IMR-90 (cell line): ENCODE measurements at regions not wholly inside any gene's neighbourhood (a gene's known extent, or its start where the extent isn't known, plus 50 kb on each side); places are given as distances from the start of the nearest gene placed in this dataset.

Experiments
- ATAC-seq: fragments of 200-7000 bp; cut with Tn5 transposase; 2 replicates; pipeline ENCODE4 v1.9.1; 2020; ENCODE audit warnings: low read depth, mild to moderate bottlenecking, moderate library complexity
- BruUV-seq: library from RNA; stranded (reverse); fragments of 400-500 nt; replicated peaks from 2 replicates; lab custom pipeline; 2021; lab: Mats Ljungman, UMichigan
- CTCF ChIA-PET: fragments of 300-600 bp; formaldehyde crosslinking; extraction: SDS; loops from one replicate; lab custom pipeline; 2021; ENCODE audit warnings: antibody characterized with exemption; lab: Yijun Ruan, JAX
- POLR2A ChIA-PET: fragments of 300-600 bp; sonication (Branson Sonifier 250); formaldehyde crosslinking; loops from one replicate; lab custom pipeline; 2022; ENCODE audit warnings: antibody characterized with exemption; ENCODE audit not compliant: unreplicated experiment; lab: Charles Lee
- DNase-seq: peaks from one replicate; pipeline ENCODE4 v3.0.0; 2013
- H2AFZ ChIP-seq: replicated peaks from 2 replicates; pipeline ENCODE3; 2013; ENCODE audit warnings: low read length, mild to moderate bottlenecking; ENCODE audit not compliant: poor library complexity
- H2AK5ac ChIP-seq: 2 replicates; pipeline ENCODE4 v1.6.1; 2013; ENCODE audit warnings: low read depth, low read length, inconsistent platforms
- H2AK9ac ChIP-seq: replicated peaks from 2 replicates; pipeline ENCODE3; 2013; ENCODE audit warnings: mild to moderate bottlenecking, low read depth, low read length, moderate library complexity; ENCODE audit not compliant: poor library complexity
- H2BK120ac ChIP-seq: 2 replicates; pipeline ENCODE4 v1.6.1; 2013; ENCODE audit warnings: low read depth, low read length, inconsistent platforms
- H2BK15ac ChIP-seq: 3 replicates; pipeline ENCODE4 v1.6.1; 2013; ENCODE audit warnings: low read depth, low read length, inconsistent platforms
- H2BK20ac ChIP-seq: 2 replicates; pipeline ENCODE4 v1.6.1; 2013; ENCODE audit warnings: low read depth, mild to moderate bottlenecking, inconsistent platforms, low read length, moderate library complexity
- H2BK5ac ChIP-seq: 2 replicates; pipeline ENCODE4 v1.6.1; 2013; ENCODE audit warnings: mild to moderate bottlenecking, low read depth, low read length, inconsistent platforms; ENCODE audit not compliant: poor library complexity, severe bottlenecking
- H3K14ac ChIP-seq: replicated peaks from 2 replicates; pipeline ENCODE4 v1.6.1; 2013; ENCODE audit warnings: low read depth, low read length, inconsistent platforms
- H3K18ac ChIP-seq: 2 replicates; pipeline ENCODE4 v1.6.1; 2013; ENCODE audit warnings: low read depth, low read length, control low read depth
- H3K23ac ChIP-seq: 2 replicates; pipeline ENCODE4 v1.6.1; 2013; ENCODE audit warnings: low read depth, low read length, inconsistent platforms
- H3K27ac ChIP-seq: 2 replicates; pipeline ENCODE4 v1.5.1; 2013; ENCODE audit warnings: mild to moderate bottlenecking, control low read depth, low read length; ENCODE audit not compliant: insufficient read depth
- H3K27me3 ChIP-seq: 2 replicates; pipeline ENCODE4 v1.6.1; 2013; ENCODE audit warnings: low read length; ENCODE audit not compliant: control insufficient read depth, insufficient read depth
- H3K36me3 ChIP-seq: 2 replicates; pipeline ENCODE4 v1.6.1; 2013; ENCODE audit warnings: low read length, mixed read lengths; ENCODE audit not compliant: control insufficient read depth, insufficient read depth
- H3K4ac ChIP-seq: 2 replicates; pipeline ENCODE4 v1.6.1; 2013; ENCODE audit warnings: low read depth, low read length, inconsistent platforms
- H3K4me1 ChIP-seq: 2 replicates; pipeline ENCODE4 v1.6.1; 2013; ENCODE audit warnings: low read length, mixed read lengths; ENCODE audit not compliant: control insufficient read depth, insufficient read depth
- H3K4me2 ChIP-seq: 2 replicates; pipeline ENCODE4 v1.6.1; 2013; ENCODE audit warnings: low read depth, mild to moderate bottlenecking, control low read depth, low read length, moderate library complexity
- H3K4me3 ChIP-seq: 2 replicates; pipeline ENCODE4 v1.5.1; 2013; ENCODE audit warnings: low read depth, mild to moderate bottlenecking, control low read depth, low read length, moderate library complexity; ENCODE audit not compliant: insufficient read depth
- H3K56ac ChIP-seq: 2 replicates; pipeline ENCODE4 v1.6.1; 2013; ENCODE audit warnings: low read length, inconsistent platforms; ENCODE audit not compliant: insufficient read depth; ENCODE audit errors: extremely low read depth
- H3K79me1 ChIP-seq, 2 experiments: 2 replicates each; pipeline ENCODE4 v1.6.1; 2013; ENCODE audit warnings: low read length in 2 of 2, inconsistent platforms in 1 of 2, low read depth in 1 of 2
- H3K9ac ChIP-seq: 2 replicates; pipeline ENCODE4 v1.6.1; 2013; ENCODE audit warnings: low read depth, low read length, control low read depth
- H3K9me1 ChIP-seq: 2 replicates; pipeline ENCODE4 v1.6.1; 2013; ENCODE audit warnings: low read length, inconsistent platforms; ENCODE audit not compliant: insufficient read depth
- H3K9me3 ChIP-seq: 2 replicates; pipeline ENCODE4 v1.6.1; 2013; ENCODE audit warnings: low read length; ENCODE audit not compliant: control insufficient read depth, insufficient read depth
- H4K20me1 ChIP-seq: 2 replicates; pipeline ENCODE4 v1.6.1; 2013; ENCODE audit warnings: low read length, inconsistent platforms; ENCODE audit not compliant: insufficient read depth
- H4K5ac ChIP-seq: 2 replicates; pipeline ENCODE4 v1.6.1; 2013; ENCODE audit warnings: mild to moderate bottlenecking, low read depth, low read length, control low read depth
- H4K8ac ChIP-seq, 2 experiments: 2 replicates each; pipeline ENCODE4 v1.6.1; 2013; ENCODE audit warnings: low read depth in 2 of 2, low read length in 2 of 2, control low read depth in 1 of 2, inconsistent platforms in 1 of 2
- H4K91ac ChIP-seq: 2 replicates; pipeline ENCODE4 v1.6.1; 2013; ENCODE audit warnings: low read depth, low read length, inconsistent platforms; ENCODE audit not compliant: insufficient read depth
- BHLHE40 ChIP-seq: fragments of 150-350 bp; IDR thresholded peaks from 2 replicates; pipeline ENCODE4 v1.6.1; 2016; ENCODE audit warnings: mild to moderate bottlenecking, low read depth, low read length
- CEBPB ChIP-seq: IDR thresholded peaks from 2 replicates; pipeline ENCODE4 v1.6.1; 2012; ENCODE audit warnings: low read depth, low read length, improper control_type of control experiment
- CHD1 ChIP-seq: IDR thresholded peaks from 2 replicates; pipeline ENCODE4 v1.6.1; 2012; ENCODE audit warnings: low read depth, low read length, improper control_type of control experiment
- CTCF ChIP-seq: conservative IDR thresholded peaks from 2 replicates; pipeline ENCODE4 v1.5.1; 2012; ENCODE audit warnings: mild to moderate bottlenecking, low read depth, low read length, improper control_type of control experiment
- FOS ChIP-seq: fragments of 150-350 bp; IDR thresholded peaks from 2 replicates; pipeline ENCODE4 v1.6.1; 2016; ENCODE audit warnings: low read depth, low read length
- MAFK ChIP-seq: IDR thresholded peaks from 2 replicates; pipeline ENCODE4 v1.6.1; 2012; ENCODE audit warnings: low read depth, low read length, improper control_type of control experiment
- MAZ ChIP-seq: IDR thresholded peaks from 2 replicates; pipeline ENCODE4 v1.6.1; 2012; ENCODE audit warnings: low read depth, mild to moderate bottlenecking, low read length, improper control_type of control experiment, moderate library complexity, borderline replicate concordance
- MXI1 ChIP-seq: IDR thresholded peaks from 2 replicates; pipeline ENCODE4 v1.6.1; 2012; ENCODE audit warnings: low read depth, mild to moderate bottlenecking, low read length, moderate library complexity, borderline replicate concordance
- POLR2A ChIP-seq: IDR thresholded peaks from 2 replicates; pipeline ENCODE4 v1.6.1; 2012; ENCODE audit warnings: mild to moderate bottlenecking, low read depth, low read length
- RAD21 ChIP-seq: IDR thresholded peaks from 2 replicates; pipeline ENCODE4 v1.6.1; 2012; ENCODE audit warnings: low read length, improper control_type of control experiment
- RCOR1 ChIP-seq: IDR thresholded peaks from 2 replicates; pipeline ENCODE4 v1.6.1; 2012; ENCODE audit warnings: mild to moderate bottlenecking, low read length, improper control_type of control experiment; ENCODE audit not compliant: insufficient replicate concordance
- RFX5 ChIP-seq: IDR thresholded peaks from 2 replicates; pipeline ENCODE4 v1.8.0; 2012; ENCODE audit warnings: low read depth, mild to moderate bottlenecking, low read length, moderate library complexity
- SMC3 ChIP-seq: fragments of 150-350 bp; IDR thresholded peaks from 2 replicates; pipeline ENCODE4 v1.6.1; 2016; ENCODE audit warnings: low read depth, mild to moderate bottlenecking, antibody characterized with exemption, low read length, moderate library complexity
- USF2 ChIP-seq: fragments of 150-350 bp; IDR thresholded peaks from 2 replicates; pipeline ENCODE4 v1.6.1; 2017; ENCODE audit warnings: mild to moderate bottlenecking, antibody characterized with exemption, low read length, low read depth
- WGBS, 2 experiments: methylation state at CpG; one replicate each; pipeline versions ENCODE4 v1.1.5 to v1.1.7; 2013; ENCODE audit warnings: missing lambda C conversion rate in 2 of 2; ENCODE audit not compliant: insufficient read length in 1 of 2; ENCODE audit errors: extremely low coverage in 2 of 2; 5-methylcytosine and 5-hydroxymethylcytosine counted together
- dilution Hi-C: fragments of 300-500 bp; cut with HindIII; formaldehyde crosslinking; loops from one replicate; pipeline ENCODE4 v1.14.3; 2018; ENCODE audit warnings: low sequenced_read_pairs; ENCODE audit not compliant: unreplicated experiment
- in situ Hi-C: fragments of 300-500 bp; cut with MboI; formaldehyde crosslinking; loops from 3 replicates; pipeline ENCODE4 v1.14.3; 2019; ENCODE audit warnings: low sequenced_read_pairs, inconsistent platforms, mixed read lengths
- intact Hi-C: fragments of 100-400 bp; cut with micrococcal nuclease; formaldehyde crosslinking; loops from 2 replicates; pipeline ENCODE4 v1.10.0; 2022

- Histone ChIP-seq H4K91ac (no peak overlapping the region), H3K27ac (no peak overlapping the region), H3K36me3 (no peaks in the 10 kb centered on the region), H3K4me1 (no peaks in the 10 kb centered on the region), H2AK5ac (no peak overlapping the region), H4K20me1 (no peaks in the 10 kb centered on the region), H3K18ac (no peak overlapping the region), H3K4ac (no peak overlapping the region), H2BK20ac (no peak overlapping the region), H4K5ac (no peak overlapping the region), H3K14ac (no peak overlapping the region), H2BK120ac (no peak overlapping the region), H3K56ac (no peak overlapping the region), H3K23ac (no peak overlapping the region), H2BK5ac (no peak overlapping the region), H3K4me3 (no peak overlapping the region), H3K79me1 (no peaks in the 10 kb centered on the region), H3K4me2 (no peak overlapping the region), H3K27me3 (no peaks in the 10 kb centered on the region), H4K8ac (no peak overlapping the region), H2AFZ (no peak overlapping the region), H3K9ac (no peak overlapping the region), H2AK9ac (no peak overlapping the region), H2BK15ac (no peak overlapping the region), H3K9me3 (peaks cover 32% of the 10 kb centered on the region), H3K9me1 (no peaks in the 10 kb centered on the region)
- TF ChIP-seq BHLHE40 (no peak), SMC3 (no peak), MAFK (no peak), RAD21 (no peak), MAZ (no peak), CEBPB (no peak), FOS (no peak), USF2 (no peak), CHD1 (no peak), POLR2A (no peak), RFX5 (no peak), CTCF (no peak), MXI1 (no peak), RCOR1 (no peak)
- CTCF ChIA-PET = no interaction called here
- 83% methylated on average over 15 of the region's 30 CpGs; no CpG with 5 or more reads in 1 of the 2 experiments for WGBS, 2 experiments
- intact Hi-C loops (no loop called here), dilution Hi-C loops (no loop called here), in situ Hi-C loops (no loop called here)
- no TSS peak for BruUV-seq
- POLR2A ChIA-PET = no interaction called here
- DNase-seq (no peak), ATAC-seq (no peak)
Measured at GRCh38 chr13:111668451-111668850, 348.0 kb downstream of the TEX29 start.
